Fibroblast of lung (primary cell): ENCODE measurements at regions not wholly inside any gene's neighbourhood (a gene's known extent, or its start where the extent isn't known, plus 50 kb on each side); places are given as distances from the start of the nearest gene placed in this dataset.

Experiments
- DNase-seq, 2 donors: peaks; one replicate each; pipeline versions ENCODE4 v3.0.0 to v3.0.0-alpha.2; 2010; ENCODE audit warnings: low read depth in 2 of 2
- H2AFZ ChIP-seq: 2 replicates; pipeline ENCODE4 v1.5.1; 2012; ENCODE audit warnings: low read length, control low read depth, inconsistent platforms
- H3K27ac ChIP-seq: 2 replicates; pipeline ENCODE4 v1.5.1; 2011; ENCODE audit warnings: low read length, control low read depth; ENCODE audit not compliant: insufficient read depth
- H3K27me3 ChIP-seq: 2 replicates; pipeline ENCODE4 v1.5.1; 2011; ENCODE audit warnings: mild to moderate bottlenecking, low read length; ENCODE audit not compliant: control insufficient read depth, insufficient read depth
- H3K36me3 ChIP-seq: 2 replicates; pipeline ENCODE4 v1.5.1; 2011; ENCODE audit warnings: low read length; ENCODE audit not compliant: control insufficient read depth, insufficient read depth
- H3K4me1 ChIP-seq: 2 replicates; pipeline ENCODE4 v1.5.1; 2011; ENCODE audit warnings: low read length; ENCODE audit not compliant: control insufficient read depth, insufficient read depth; ENCODE audit errors: extremely low read depth
- H3K4me2 ChIP-seq: 2 replicates; pipeline ENCODE4 v1.5.1; 2011; ENCODE audit warnings: low read length, control low read depth; ENCODE audit not compliant: insufficient read depth; ENCODE audit errors: extremely low read depth
- H3K4me3 ChIP-seq, 4 experiments: fragments of 200-600 bp in 1 of 4; sonication (generic) in 1 of 4; replicated peaks in 1 of 4; 2 replicates each; pipeline ENCODE4 v1.5.1; 2011 to 2016; ENCODE audit warnings: low read length in 4 of 4, low read depth in 3 of 4, mild to moderate bottlenecking in 3 of 4, control low read depth in 2 of 4, inconsistent platforms in 1 of 4, mixed read lengths in 1 of 4; ENCODE audit not compliant: insufficient read depth in 1 of 4; ENCODE audit errors: control extremely low read depth in 1 of 4
- H3K79me2 ChIP-seq: 2 replicates; pipeline ENCODE4 v1.5.1; 2012; ENCODE audit warnings: mild to moderate bottlenecking, low read length, inconsistent platforms; ENCODE audit not compliant: control insufficient read depth, insufficient read depth
- H3K9ac ChIP-seq: 2 replicates; pipeline ENCODE4 v1.5.1; 2011; ENCODE audit warnings: mild to moderate bottlenecking, low read length, control low read depth; ENCODE audit not compliant: insufficient read depth
- H3K9me3 ChIP-seq: 2 replicates; pipeline ENCODE4 v1.5.1; 2012; ENCODE audit warnings: low read depth, low read length; ENCODE audit not compliant: control insufficient read depth, insufficient read depth
- H4K20me1 ChIP-seq: 2 replicates; pipeline ENCODE4 v1.5.1; 2011; ENCODE audit warnings: low read length; ENCODE audit not compliant: control insufficient read depth, insufficient read depth; ENCODE audit errors: extremely low read depth
- CTCF ChIP-seq, 2 donors: IDR thresholded peaks in 1 of 2; conservative IDR thresholded peaks in 1 of 2; 1 replicate in 1 of 2; 2 replicates in 1 of 2; pipeline ENCODE4 v1.5.1; 2011 to 2012; ENCODE audit warnings: low read length in 2 of 2, control low read depth in 1 of 2, inconsistent platforms in 1 of 2, low read depth in 1 of 2, mild to moderate bottlenecking in 1 of 2
- EZH2 ChIP-seq: IDR thresholded peaks from 2 replicates; pipeline ENCODE4 v1.5.1; 2012; ENCODE audit warnings: low read length, control low read depth, mild to moderate bottlenecking; ENCODE audit errors: missing control alignments

DNA sequence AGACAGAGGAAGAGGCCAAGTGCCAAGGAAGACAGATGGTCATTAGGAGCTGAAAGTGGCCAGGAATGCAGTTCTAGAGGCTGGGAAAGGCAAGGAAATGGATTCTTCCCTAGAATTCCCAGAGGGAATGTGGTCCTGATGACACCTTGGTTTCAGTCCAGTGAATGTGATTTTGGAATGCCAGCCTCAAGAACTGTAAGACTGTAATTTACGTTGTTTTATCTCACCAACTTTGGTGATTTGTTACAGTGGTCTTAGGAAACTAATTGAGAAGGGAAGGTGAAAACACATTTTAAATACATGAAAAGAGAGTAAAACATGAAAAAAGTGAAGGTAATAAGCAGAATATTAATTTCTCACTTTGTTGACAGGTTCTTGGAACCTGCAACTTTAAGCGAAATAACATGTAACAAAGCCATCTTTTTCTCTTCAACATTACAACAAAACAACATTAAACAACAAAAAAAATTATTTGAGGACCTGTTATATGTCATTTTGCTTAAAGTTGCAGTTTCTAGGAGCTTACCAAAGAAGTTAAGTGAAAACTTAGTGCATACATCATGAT lies 370.2 kb downstream of the METTL4 start:
- TF ChIP-seq EZH2 (no peak), CTCF (conservative IDR thresholded peaks at IDR 0.05 in 1 of 2, IDR thresholded peaks at IDR 0.05 in 1 of 2; ENCODE audit: low read depth in 1 of 2, low read length in 2 of 2) (no peak)
- Histone ChIP-seq H3K9ac (no peak overlapping the region), H3K4me3 (no peak overlapping the region), H3K27ac (no peak overlapping the region), H3K27me3 (no peaks in the 10 kb centered on the region), H3K4me1 (no peaks in the 10 kb centered on the region), H4K20me1 (no peaks in the 10 kb centered on the region), H3K79me2 (no peaks in the 10 kb centered on the region), H2AFZ (no peak overlapping the region), H3K9me3 (no peaks in the 10 kb centered on the region), H3K4me2 (no peak overlapping the region), H3K36me3 (no peaks in the 10 kb centered on the region)
- DNase-seq = no peak

DNA sequence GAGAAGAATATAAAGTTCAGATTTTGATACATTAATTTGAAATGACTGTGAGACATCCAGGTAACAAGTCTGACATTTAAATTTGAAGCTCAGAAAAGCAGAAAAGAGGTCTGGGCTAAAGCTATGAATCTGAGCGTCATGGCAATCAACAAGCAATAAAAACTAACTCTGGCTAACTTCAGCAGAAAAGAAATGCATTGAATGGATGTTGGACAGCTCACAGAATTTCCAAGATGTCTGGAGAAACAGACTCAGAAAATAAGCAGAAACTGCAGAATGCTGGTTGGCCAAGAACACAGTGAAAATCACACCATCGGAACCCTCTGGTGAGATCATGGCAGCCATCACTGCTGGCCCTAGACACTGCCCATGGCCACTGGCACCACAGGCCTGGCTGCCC lies 366.6 kb downstream of the METTL4 start:
- H3K27ac ChIP-seq = no peak overlapping the region
- no peaks in the 10 kb centered on the region for H4K20me1 ChIP-seq
- no peak for TF ChIP-seq EZH2
- TF ChIP-seq CTCF (conservative IDR thresholded peaks at IDR 0.05 in 1 of 2, IDR thresholded peaks at IDR 0.05 in 1 of 2; ENCODE audit: low read depth in 1 of 2, low read length in 2 of 2) = no peak
- no peak overlapping the region for H3K4me3 ChIP-seq
- H3K9ac ChIP-seq = no peak overlapping the region
- no peak overlapping the region for H3K4me2 ChIP-seq
- H2AFZ ChIP-seq = no peak overlapping the region
- H3K79me2 ChIP-seq = no peaks in the 10 kb centered on the region
- no peaks in the 10 kb centered on the region for H3K4me1 ChIP-seq
- no peaks in the 10 kb centered on the region for H3K27me3 ChIP-seq
- no peak for DNase-seq
- H3K36me3 ChIP-seq = no peaks in the 10 kb centered on the region
- H3K9me3 ChIP-seq = no peaks in the 10 kb centered on the region

DNA sequence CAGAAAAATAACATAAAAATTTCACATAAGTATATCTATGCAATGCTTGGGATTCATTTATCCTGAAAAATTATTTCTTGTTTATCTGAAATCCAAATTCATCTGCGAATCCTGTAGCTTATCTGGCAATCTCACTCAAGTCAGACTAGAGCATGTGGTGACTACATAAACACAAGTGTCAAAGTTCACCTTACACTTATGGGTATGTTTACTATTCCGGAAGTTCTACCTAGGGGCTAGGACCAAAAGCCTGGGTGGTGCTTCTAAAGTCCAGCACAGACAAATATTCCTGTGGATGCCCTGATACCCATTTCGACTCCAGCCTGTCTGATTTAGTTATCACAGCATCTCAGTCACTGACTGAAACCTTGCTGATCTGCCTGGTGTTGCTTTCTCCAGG lies 364.0 kb downstream of the METTL4 start:
- TF ChIP-seq CTCF (conservative IDR thresholded peaks at IDR 0.05 in 1 of 2, IDR thresholded peaks at IDR 0.05 in 1 of 2; ENCODE audit: low read depth in 1 of 2, low read length in 2 of 2) (no peak), EZH2 (no peak)
- no peaks in the 10 kb centered on the region for H3K36me3 ChIP-seq
- no peaks in the 10 kb centered on the region for H3K79me2 ChIP-seq

More for the DNA sequence above, 364.0 kb downstream of the METTL4 start:
- Histone ChIP-seq H2AFZ (no peak overlapping the region), H3K27ac (no peak overlapping the region), H3K9ac (no peak overlapping the region), H3K4me3 (no peak overlapping the region), H3K4me2 (no peak overlapping the region), H3K27me3 (no peaks in the 10 kb centered on the region), H4K20me1 (no peaks in the 10 kb centered on the region), H3K9me3 (no peaks in the 10 kb centered on the region), H3K4me1 (no peaks in the 10 kb centered on the region)
- DNase-seq = no peak
